Stimulated activated CD8-positive, alpha-beta memory T cell treated with anti-CD3 and anti-CD28 coated beads, Interleukin-7, amount 100 ng/mL, for 1 hour (primary cell): ENCODE measurements at regions not wholly inside any gene's neighbourhood (a gene's known extent, or its start where the extent isn't known, plus 50 kb on each side); places are given as distances from the start of the nearest gene placed in this dataset.

ENCODE experiments used
- DNase-seq, 2 donors: peaks; one replicate each; pipeline ENCODE4 v3.0.0-alpha.2; 2020; ENCODE audit warnings: low read depth in 2 of 2

- DNase-seq, result no peak
These were observed 610.2 kb downstream of the ANXA1 start for GRCh38 chr9:73761905-73762304.

GRCh38 chr9:73773896-73774295 lies 622.2 kb downstream of the ANXA1 start:
- DNase-seq, result no peak

- DNase-seq, result no peak
These were observed 624.1 kb downstream of the ANXA1 start for GRCh38 chr9:73775757-73776156.

GRCh38 chr9:73780916-73781315 lies 629.3 kb downstream of the ANXA1 start:
- DNase-seq, result no peak

- DNase-seq, result no peak
These were observed 630.5 kb downstream of the ANXA1 start for GRCh38 chr9:73782166-73782565.

- DNase-seq, result no peak
These were observed 647.8 kb downstream of the ANXA1 start for GRCh38 chr9:73799446-73799845.

GRCh38 chr9:73805111-73805510 lies 653.4 kb downstream of the ANXA1 start:
- no peak for DNase-seq

- DNase-seq, result no peak
These were observed 654.3 kb downstream of the ANXA1 start for GRCh38 chr9:73805853-73806458.

- DNase-seq, result no peak
These were observed 655.2 kb downstream of the ANXA1 start for GRCh38 chr9:73806876-73807275.

GRCh38 chr9:73807952-73808351 lies 656.3 kb downstream of the ANXA1 start:
- DNase-seq, result no peak

- no peak for DNase-seq
These were observed 659.0 kb downstream of the ANXA1 start for GRCh38 chr9:73810585-73811215.

- no peak for DNase-seq
These were observed 661.9 kb downstream of the ANXA1 start for GRCh38 chr9:73813546-73813945.

GRCh38 chr9:73816905-73817304 lies 665.2 kb downstream of the ANXA1 start:
- DNase-seq, result no peak

- DNase-seq, result no peak
These were observed 672.5 kb upstream of the RORB start for GRCh38 chr9:73824671-73825070.

- DNase-seq, result no peak
These were observed 658.3 kb upstream of the RORB start for GRCh38 chr9:73838871-73839270.

GRCh38 chr9:73839471-73839870 lies 657.7 kb upstream of the RORB start:
- DNase-seq, result no peak

- no peak for DNase-seq
These were observed 656.1 kb upstream of the RORB start for GRCh38 chr9:73841018-73841417.

- no peak for DNase-seq
These were observed 653.0 kb upstream of the RORB start for GRCh38 chr9:73844135-73844534.

- no peak for DNase-seq
These were observed 651.6 kb upstream of the RORB start for GRCh38 chr9:73845539-73845938.

- DNase-seq, result no peak
These were observed 651.0 kb upstream of the RORB start for GRCh38 chr9:73845954-73846690.

GRCh38 chr9:73847536-73847935 lies 649.6 kb upstream of the RORB start:
- DNase-seq, result no peak

GRCh38 chr9:73853549-73853948 lies 643.6 kb upstream of the RORB start:
- no peak for DNase-seq

GRCh38 chr9:73855206-73855605 lies 641.9 kb upstream of the RORB start:
- DNase-seq, result no peak
